ENCODE measurements at regions not wholly inside any gene's neighbourhood (a gene's known extent, or its start where the extent isn't known, plus 50 kb on each side); places are given as distances from the start of the nearest gene placed in this dataset.

DNA sequence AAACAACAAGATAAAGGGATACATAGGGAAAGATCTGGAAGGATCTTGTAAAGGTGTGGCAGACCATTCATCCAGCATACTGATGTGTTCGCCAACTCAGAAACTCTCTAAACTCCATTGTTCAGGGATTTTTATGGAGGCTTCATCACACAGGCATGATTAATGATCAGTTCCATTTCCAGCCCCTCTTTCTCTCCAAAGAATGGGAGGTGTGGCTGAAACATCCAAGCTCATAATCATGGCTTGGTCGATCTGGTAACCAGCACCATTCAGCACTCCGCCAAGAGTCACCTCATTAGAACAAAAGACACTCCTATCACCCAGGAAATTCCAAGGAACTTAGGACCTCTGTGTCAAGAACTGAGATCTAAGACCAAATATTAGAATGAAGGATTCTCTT lies 180.6 kb upstream of the RNPC3 start:
- DNase-seq = no peak

DNA sequence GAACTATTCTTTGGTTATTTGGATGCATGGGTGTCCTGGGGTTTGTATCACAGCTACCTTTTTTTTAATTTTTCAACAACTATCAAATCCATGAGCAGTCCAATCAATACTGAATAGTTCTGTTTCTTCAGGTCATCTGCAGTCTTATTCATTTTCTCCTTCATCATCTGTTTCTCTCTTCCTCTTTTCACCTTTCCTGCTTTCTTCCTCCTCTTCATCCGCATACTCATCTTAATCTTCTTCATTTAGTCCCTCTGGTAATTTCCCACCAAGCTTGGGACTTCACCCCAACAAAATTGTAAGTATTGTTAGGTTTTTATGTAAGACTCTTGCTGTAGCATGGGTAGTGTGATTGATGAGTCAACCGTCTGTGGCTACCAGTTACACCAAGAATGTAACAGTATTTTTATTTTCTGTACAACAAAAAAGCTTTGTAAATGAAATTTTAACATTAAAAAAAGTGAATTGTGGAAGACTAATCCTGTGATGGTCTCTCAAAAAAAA lies 184.1 kb upstream of the RNPC3 start:
- DNase-seq = no peak

DNA sequence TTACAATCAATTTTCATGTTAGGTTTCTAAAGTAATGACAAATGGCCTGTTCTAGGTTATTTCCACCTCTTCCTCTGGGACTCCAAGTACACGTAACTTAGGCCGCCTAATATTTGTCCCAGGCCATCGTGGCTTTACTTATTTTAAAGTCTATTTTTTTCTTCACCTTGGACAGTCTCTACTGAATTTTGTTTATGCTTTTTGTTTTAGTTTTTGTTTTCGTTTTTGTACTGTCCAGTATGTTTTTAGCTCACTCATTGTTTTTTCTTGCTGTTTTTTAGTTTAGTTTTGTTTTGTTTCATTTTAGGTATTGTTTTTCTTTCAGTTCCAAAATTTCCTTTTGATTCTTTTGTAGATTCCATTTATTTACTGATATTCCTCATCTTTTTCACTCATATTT lies 187.7 kb upstream of the RNPC3 start:
- no peak for DNase-seq

DNA sequence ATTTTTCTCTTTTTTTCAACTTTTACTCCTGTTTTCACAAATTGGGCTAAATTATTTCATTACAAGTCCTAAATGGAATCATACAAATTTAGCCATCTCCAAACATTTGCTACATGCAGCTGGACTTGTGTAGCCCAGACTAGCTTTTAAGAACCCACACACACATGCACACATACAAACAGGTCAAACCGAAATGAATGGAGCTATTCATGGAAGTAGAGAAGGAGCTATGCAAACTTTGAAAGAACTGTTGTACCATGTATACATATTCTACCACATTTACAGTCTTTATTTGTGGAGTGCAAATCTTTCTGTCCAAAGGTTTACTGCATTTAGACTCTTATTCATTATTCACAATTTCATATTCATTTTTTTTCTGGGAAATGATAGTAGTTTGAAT lies 189.1 kb upstream of the RNPC3 start:
- DNase-seq = peak; percentile 54

DNA sequence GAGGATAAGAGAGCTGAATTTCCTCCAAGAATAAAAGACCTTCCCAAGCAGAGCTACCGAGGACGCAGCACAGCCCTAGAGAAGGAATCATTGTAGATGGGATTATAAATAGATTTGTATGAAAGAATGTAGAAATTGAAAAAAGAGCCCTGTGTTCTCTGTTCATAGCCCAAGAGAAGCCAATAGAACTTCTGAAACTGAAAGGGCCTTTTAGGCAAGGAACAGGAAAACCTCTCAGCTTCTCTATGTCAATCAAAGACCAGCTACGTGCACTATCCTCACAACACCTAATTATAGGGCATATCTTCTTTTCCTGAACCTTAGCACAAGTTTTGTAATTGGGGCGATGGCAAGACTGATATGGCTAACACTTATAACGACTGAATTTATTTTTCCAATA lies 192.4 kb upstream of the RNPC3 start:
- DNase-seq = no peak

DNA sequence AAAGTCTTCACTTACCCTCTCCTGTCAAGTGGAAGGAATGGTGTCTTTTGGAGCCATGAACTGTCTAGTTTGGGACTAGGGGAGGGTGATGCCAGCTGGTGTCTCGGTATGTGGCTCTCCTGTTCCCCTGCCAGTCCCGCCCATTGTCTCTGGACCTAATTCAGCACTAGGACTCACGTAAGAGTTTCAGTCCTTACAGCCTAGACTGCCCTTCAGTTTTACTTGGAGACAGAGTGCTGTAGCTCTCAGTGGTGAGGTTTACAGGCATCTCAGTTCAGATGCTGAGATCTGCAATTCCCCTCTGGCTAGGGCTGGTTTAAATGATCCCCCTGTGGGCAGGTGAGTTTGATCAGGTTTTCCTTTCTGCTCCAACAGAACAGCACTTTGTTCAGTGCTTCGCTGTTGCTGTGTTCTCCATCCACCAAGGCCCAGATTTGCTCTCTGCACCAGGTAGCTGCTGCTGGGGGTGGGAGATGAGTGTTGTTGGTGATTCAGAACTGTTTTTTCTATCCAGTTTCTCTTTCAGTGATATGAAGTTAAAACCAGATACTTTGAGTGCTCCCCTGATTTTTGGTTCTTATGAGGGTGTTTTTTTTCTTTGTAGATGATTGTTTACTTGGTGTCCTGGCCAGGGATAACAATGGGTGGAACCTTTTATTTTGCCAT lies 198.3 kb upstream of the RNPC3 start:
- DNase-seq = no peak

DNA sequence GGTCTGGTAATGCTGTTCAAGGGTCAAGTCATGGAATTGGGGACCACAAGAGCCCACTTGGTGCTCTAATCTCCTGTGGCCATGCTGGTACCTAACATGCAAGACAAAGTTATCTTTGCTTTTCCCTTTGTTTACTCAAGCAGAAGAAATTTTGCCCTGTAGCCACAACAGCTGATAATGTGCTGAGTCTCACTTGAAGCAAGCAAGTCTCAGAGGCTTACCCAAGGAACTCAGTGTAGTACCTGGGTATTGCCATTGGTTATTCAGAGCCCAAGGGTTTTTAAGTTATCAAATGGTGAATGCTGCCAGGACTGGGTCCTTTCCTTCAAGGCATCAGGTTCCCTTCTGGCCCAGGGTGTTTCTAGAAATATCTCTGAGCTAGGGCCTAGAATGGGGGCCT lies 198.9 kb upstream of the RNPC3 start:
- no peak for DNase-seq

DNA sequence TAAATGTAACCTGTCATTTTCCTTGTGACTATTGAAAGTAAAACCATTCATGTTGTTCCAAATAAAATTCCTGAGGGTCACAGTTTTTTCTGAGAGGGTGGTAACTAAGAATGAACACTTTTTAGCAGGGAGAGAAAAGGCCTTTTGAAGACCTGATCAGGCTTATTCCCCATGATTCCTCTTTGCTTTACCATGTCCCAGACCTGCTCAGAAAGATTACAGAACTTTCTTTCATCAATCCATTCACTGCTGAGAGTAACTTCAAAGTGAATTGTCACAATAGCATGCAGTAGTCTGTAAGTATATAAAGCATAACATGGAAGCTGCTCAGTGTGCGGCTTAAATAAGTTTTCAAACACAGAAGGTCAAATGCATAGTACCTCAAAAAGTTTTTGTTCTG lies 201.5 kb upstream of the COL11A1 start:
- no peak for DNase-seq

DNA sequence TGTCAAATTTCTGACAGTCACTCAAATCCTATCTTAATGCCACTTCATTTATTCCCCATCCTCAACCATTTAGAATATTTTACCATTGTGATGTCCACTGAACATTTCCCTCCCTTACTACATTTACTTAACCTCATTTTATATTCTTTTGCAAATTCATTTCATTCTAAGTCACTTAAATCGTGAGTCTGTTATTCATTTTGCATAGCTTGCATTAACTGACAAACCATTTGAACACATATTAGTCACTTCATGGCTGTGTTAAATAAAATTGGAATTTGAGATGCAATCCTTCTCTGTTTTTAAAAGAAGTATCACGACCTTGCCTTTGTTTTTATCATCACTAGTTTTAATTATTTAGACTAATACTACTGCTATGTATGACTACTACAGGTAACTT lies 199.4 kb upstream of the COL11A1 start:
- no peak for DNase-seq

DNA sequence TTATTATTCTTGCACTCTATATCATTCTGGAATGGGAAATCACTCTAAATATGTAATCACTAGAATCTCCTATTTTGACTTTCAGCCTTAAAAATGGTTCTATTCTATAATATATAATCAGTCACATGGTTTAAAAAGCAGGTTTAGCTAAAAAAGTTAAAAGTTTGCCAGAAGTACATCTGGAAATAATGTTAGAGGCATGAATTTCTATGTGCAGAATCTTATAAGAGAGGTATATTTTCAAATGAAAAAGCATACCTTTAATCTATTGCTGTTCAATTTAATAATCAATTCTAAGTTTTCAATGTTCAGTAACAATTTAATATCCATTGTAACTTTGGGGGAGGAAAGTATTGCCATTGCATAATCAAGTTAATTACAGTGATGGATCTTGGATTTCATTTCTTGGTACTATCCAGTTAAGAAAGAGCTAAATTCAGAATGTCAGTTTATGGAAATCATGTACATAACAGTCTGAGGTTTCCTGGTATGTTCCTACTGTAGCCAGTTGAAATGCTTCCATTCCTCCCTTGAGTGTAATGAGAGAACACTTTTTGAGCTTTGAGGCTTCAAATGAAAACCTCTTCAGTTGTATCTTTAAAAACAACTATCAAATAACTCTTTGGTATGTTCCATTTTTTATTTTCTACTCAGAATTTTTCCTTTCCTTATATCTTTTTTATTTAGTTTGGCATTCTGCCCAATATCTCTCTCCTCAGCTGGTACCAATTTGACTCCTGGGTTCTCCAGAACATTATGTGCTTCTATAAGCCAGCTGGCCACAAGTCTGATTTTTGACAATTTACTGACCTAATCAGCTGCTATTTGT lies 175.7 kb upstream of the COL11A1 start:
- DNase-seq = no peak

DNA sequence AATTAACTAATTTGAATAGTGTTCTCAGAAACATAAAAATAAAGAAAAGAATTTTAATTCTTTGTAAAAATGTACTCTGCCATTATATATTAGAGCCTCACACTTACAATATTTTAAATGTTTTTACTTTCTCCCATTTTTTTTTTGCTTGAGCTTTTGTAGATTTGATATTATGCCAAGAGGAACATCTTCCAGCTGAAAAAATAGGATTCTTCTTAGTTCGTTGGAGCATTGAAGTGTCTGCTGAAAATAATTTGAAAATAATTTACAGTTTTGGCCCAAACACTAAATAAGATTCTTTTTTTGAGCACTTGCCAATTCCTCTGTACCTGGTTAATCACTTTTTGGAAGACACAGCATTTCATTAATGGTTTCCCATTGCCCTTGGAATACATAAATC lies 175.0 kb upstream of the COL11A1 start:
- DNase-seq = no peak

DNA sequence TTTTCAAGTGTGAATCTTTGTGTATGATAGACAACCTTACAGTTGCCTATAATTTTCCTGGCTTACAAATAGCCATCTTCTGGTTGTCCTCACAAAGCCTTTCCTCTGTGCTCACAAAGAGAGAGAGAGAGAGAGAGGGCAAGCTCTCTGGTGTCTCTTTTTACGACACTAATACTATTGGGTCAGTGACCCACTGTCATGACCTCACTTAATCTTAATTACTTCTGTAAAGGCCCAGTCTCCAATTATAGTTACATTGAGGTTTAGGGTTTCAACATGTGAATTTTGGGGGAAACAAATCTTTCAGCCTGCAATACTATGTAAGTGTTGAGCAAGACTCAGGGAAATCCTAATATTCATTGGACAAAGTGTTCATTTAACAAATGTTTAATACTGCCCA lies 167.4 kb upstream of the COL11A1 start:
- DNase-seq = no peak

DNA sequence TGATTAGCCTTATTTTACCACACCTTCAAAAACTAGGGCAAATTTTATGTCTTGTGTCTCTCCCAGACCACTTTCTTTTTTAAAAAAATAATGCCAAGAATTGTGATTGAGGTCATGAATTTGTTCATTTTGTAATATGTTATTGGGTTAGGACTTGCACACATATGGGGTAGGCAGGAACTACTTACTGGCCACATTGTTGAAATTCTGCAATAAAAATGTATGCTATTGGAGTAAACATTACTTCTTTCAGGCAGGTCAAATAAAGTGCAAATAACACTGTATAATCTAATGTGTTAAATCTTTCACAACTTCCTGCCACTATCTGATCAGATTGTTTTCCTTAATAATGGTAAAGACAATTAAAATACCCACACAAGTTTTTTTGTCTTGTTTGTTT lies 166.6 kb upstream of the COL11A1 start:
- no peak for DNase-seq

DNA sequence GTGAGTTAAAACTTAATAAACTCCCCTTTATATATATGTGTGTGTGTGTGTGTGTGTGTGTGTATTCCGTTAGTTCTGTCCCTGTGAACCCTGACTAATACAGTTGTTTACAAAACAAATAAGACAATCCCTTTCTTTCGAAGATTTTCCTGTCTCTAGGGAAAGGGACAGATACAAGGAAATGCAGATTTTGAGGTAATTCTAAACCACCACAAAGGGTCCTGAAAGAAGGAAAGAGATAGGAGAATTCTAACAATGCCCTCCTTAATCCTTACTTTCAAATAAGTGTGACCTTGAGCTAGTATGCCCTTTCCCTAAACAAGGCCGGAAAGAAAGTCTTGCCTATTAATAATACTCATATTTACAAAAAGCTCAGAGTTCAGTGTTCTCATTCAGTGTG lies 164.8 kb upstream of the COL11A1 start:
- no peak for DNase-seq

DNA sequence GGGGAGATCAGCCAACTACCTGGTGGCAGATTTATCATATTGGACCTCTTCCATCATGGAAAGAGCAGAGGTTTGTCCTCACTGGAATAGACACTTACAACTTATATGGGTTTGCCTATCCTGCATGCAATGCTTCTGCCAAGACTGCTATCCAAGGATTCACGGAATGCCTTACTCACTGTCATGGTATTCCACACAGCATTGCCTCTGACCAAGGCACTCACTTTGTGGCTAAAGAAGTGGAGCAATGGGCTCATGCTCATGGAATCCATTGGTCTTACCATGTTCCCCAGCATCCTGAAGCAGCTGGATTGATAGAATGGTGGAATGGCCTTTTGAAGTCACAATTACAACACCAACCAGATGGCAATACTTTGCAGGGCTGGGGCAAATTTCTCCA lies 163.1 kb upstream of the COL11A1 start:
- DNase-seq = peak; percentile 59

DNA sequence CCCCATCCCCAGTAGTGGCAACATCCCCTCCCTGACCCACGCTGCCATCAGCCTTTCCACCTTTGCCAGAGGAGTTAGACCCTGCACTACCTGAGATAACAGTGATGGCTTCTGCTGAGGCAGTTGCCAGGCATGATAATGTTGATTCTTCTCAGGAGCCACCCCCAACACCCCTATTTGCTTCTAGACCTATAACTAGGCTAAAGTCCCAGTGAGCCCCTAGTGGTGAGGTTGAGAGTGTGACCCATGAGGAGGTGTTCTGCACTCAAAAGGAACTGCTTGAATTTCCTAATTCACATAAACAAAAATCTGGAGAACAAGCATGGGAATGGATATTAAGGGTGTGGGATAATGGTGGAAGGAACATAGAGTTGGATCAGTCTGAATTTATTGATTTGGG lies 159.6 kb upstream of the COL11A1 start:
- no peak for DNase-seq

DNA sequence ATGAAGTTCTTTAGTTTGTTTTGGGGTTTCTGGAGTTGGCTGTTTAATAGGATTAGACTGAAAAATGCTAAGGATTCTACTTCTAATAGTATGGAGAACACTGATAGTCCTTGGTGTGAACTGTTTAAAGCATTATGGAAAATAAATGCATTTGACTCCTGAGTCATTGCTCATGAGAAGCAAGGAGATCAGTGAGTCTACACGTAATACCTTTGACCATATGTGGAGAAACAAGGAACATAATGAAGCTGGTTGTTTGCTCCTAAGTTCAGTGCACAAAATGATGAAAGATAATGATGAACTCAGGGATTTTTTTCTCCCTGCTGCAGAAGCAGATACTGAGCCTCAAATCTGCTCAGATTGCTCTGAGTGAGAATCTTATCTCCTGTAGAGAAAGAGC lies 158.9 kb upstream of the COL11A1 start:
- no peak for DNase-seq

DNA sequence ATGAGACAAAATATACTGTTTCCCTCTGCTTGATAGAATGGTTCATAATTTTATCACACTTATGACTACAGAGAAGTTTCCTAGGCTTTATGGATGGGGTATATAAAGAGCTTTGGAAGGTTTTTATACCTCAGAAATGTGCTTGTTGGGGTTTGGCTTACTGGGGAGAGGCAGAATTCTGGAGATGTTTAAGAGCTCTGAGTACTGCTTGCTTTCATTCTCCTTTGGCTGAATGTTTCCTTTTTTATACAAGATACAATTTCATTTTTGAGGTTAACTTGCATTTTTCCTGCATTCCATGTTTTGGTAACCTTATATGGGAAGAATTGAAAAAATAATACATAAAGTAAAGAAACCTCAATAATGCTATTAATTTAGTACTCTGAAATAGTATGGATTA lies 157.7 kb upstream of the COL11A1 start:
- no peak for DNase-seq

DNA sequence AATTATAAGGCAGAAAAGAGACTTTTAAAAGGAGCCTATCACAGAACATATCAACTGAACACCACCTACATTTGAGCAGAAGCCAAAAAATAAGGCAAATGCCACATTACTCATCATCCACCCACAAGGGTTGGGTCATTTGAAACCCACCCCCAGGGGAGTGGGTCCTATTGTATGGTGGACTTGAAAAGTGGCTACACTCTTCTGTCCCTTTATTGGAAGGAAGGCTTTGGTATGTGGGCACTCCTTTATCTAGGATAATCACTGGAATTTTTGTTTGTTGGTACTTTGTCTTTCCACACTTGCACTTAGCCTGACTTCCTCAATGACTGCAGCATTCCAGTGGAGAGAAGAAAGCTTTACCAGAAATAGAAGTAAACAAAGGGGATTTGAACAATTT lies 157.2 kb upstream of the COL11A1 start:
- DNase-seq = peak; percentile 76

DNA sequence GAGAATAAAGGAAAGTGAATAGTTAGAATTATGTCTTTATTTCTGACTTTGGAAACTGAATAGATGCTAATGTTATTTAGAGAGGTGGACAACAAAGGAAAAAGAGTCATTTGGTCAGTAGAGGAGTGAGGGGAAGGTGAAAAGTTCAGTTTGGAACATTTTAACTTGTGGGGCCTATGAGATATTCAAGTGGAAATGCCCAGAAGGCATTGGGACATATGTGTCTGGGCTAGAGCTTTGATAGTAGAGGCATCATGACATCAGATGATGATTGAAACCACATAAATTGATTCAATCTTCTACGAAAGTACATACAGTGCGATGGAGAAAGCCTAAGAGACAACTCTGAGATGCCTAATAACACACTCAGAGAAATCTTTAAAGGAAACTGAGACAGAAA lies 151.7 kb upstream of the COL11A1 start:
- DNase-seq = no peak

DNA sequence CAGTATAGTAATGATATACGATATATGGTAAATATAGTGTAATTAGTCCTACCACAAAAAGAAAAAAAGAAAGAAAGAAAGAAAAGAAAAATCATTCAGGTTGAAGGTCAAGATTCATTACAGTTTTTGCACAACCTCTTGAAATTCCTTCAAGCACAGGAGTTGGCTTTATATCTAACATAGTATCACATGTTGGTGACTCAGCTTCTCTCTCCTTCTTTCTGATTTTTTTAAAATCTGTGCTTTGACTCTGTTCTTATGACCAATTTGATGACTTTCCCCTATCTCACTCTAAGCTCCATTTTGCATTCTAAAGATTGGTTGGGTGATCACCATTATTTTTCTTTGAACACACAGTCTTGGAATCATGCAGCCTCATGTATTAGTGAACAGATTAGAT lies 148.2 kb upstream of the COL11A1 start:
- no peak for DNase-seq

DNA sequence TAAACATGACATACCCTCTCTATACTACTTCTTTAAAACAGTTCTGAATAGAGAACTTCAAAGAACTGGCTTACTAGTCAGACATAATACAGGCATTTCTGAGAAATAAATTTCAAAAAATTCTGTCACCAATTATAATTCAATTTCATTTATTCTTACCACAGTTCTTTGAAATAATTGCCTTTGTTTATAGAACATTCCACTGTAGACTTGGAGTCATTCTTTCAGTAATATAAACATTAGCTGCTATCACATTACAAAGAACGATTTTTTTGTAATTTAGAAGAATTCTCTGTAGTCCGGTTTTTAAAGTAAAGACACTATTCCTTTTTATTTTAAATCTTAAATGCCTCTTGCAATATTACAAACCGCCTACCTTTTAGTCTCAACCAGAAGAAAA lies 146.4 kb upstream of the COL11A1 start:
- DNase-seq = no peak

DNA sequence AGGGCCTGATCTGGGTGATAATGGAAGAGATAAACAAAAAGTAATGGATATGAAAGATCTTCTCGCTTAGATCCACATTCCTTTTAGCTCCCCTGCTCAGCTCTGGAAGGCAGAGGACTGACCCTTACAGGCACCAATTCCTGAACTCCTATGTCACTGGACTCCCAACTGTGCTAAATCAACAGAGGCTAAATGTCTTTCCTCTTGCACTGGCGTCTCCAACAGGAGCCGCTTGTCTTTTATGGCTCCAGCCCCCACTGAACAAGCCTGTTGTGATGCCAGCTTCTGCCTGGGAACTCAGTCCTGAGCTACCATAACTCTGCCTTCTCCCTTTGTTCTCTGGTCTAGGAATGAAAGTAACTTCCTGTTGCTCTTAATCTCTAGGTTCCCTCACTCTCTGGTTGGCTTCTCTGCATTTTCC lies 142.1 kb upstream of the COL11A1 start:
- DNase-seq = peak; percentile 95

DNA sequence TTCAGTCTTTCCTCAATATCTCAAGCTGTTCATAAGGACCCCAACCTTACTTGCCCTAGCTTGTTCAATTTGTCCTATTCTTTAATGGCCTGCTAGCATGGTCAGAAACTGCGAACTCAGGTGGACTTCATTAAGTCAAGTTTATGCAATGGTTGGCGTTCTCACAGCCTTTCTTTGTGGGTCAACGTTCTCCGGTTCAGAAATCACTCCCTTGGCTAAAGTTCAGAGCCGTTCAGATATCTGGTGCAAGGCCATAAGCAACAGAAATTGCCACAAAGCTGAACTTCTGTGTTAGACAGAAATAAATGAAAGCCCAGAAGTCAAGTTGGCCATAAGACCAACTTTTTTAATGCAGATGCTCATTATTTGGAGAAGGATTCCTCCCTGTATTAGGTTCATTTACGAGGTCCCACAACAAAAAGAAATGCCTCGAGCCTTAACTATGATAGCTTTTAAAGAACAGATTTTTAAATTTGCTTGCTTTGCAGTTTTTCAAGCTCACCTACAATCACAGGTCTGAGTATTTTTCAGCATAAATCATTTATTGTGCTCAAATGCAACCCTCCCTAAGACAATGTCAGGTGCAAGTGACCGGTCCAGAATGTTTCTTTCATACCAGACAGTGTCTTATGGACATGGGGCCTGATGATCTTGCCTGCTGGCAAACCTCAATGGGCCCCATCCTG lies 140.2 kb upstream of the COL11A1 start:
- DNase-seq = no peak
